Stimulated activated CD4-positive, alpha-beta T cell treated with anti-CD3 and anti-CD28 coated beads, Interleukin-2, amount 100 ng/mL, for 24 hours (primary cell): ENCODE measurements at regions not wholly inside any gene's neighbourhood (a gene's known extent, or its start where the extent isn't known, plus 50 kb on each side); places are given as distances from the start of the nearest gene placed in this dataset.

Source experiments
- DNase-seq, 2 donors: peaks; one replicate each; pipeline ENCODE4 v3.0.0-alpha.2; 2020

DNA sequence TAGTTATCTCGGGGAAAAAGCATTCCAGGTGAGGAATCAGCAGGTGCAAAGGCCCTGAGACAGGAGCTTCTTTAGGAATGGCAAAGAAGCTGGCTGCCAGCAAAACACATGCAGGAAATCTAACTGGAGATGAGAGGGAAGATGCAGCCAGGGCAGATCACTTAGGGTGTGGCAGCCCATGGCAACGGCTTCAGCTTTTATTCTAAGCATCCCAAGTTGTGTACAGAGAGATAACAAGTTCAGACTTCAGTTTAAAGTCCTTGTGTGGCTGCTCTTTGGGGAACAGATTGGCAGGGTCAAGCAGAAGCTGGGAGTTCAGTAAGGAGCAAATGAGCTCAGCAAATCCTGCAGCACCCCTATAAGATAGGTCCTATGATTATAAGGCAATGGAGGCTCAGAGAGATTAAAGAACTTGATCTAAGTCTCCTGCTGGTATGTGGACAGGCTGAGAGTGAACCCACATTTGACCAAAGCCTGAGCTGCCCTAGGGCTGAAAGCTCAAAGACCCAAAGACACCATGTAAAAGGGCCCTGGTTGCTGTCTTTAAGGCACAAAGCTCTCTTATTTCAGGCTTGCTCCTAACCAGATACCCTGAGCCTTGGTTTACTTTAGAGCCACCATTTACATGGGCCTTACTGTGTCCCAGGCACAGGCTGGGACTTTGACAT lies 466.8 kb downstream of the SOX6 start:
- no peak for DNase-seq

DNA sequence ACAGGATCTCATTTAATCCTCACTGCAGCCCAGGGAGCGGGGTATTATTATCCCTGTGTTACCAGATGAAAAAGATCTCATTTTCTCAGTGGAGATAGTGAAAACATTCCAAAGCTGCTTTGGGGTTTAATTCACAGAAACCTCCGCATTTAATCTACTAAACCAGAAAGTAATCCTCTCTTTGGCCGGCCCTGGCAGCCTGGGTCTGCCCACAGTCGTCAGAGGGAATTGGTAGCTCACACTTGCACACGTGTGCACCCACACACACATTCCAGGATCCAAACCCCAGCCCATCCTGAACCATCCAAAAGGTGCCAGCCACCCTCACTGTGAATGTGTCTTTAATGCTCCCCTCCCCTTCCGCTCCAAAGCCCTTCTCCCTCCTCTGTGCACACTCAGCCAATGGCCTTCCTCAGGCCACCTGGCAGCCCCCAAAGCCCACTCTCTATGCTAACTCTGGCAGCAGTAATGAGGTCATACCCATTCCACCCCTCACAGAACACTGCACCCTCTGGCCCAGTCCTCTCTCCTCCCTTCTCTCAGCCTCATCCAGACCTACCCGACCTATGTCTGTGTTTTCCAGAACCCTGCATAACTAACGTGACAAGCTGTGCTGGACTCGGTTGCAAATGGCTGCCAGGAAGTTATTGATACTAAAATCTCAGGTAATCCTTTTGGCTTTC lies 466.2 kb downstream of the SOX6 start:
- no peak for DNase-seq

DNA sequence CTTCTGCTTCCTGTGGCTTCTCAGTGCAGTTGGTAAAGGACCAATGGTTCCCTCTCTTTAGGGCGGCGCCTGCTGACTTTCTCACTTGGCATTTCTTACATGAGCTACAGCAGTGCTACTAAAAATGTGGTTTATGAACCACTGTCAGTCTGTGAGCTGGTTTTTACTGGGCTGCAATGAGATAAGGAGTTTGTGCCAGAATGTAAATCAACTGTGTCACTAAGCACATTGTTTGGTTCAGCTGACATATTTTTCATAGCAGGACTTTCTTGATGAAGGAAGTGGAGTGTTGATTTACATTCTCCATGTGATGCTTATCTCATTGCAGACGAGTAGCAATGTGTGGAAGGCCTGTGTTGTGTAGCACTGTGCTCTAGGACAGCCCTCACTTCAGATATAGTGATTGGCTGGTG lies 463.3 kb downstream of the SOX6 start:
- DNase-seq, result no peak

DNA sequence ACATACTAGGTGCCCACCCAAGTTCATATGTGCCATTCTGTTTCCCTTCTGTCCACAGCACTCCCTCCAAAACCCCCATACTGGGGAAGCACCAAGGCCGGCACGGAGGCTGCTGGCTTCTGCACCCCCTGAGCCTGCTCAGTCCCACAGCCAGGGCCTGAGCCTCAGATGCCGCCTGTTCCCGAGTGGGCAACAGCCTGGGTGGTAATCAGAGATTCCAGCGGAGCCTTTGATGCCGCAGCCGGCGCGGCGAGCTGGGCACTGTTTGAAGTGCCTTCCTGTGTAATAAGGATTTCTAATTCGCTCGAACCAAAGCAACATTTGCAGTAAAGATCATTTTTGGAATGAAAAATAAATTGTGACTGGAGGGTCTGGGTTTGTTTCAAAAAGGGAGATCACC lies 460.3 kb downstream of the SOX6 start:
- no peak for DNase-seq

DNA sequence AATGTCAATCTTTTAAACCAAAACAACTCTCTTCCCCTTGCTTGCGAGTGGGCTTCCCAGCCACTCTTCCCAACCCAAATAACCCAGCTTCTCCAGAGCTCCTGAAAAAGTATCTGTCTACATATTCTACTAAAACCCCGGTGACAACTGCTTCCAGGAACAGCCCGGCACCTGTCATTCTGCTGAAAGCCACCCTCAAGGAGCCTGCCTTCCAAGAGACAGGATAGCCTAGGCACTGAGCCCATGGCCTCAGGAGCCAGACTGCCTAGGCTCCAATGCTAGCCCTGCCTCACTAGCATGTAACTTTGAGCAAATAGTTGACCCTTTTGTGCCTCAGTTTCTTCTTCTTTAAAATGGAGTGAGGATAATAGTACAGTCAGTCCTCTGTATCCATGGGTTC lies 459.8 kb downstream of the SOX6 start:
- DNase-seq, result no peak

DNA sequence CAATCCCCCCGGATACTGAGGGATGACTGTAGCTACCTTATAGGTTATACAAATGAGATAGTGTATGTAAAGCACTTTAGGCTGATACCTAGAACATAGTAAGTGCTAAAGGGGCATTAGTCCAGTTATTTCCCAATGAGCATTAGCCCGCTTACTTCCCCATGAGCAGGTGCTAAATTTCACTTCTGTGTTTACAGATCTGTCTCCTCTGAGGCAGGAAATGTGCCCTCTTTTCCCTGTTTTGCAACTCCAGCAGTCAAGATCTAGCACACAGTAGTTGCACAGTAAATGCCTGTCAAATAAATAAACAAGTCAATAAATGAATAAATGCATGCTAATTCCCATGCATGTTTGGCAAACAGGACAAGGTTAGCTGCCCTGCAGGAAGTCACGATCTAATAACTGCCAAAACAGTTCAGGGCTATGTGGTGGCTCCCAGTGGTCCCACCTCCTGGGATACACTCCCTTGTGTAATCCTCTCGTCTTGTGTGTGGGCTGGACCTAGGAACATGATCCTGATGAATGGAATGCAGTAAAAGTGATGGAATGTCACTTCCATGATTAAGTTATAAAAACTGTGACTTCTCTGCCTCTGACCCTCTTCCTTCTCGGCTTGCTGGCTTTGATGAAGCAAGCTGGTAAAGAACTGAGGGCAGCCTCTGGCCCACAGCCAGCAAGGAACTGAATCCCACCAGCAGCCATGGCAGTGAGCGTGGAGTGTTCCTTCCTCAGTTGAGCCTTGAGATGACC lies 459.0 kb downstream of the SOX6 start:
- no peak for DNase-seq

DNA sequence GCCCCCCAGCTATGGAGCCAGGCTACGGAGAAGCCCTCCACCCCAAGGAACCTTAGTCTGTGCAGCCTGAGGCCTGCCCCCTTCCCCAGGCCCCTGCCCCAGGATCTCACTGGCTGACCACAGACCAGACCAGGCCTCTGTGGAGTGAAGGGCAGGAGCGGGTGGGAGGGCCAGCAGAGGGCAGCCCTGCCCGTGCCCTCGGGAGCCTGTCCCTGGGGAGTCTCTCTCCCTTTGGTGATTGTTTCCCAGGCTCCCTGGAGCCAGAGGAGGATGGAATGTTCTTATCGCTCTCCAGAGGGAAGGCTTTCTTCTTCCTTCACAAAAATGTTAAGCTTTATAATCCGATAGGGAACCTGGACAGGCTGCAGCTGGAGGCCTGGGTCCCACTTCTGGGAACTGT lies 455.3 kb downstream of the SOX6 start:
- DNase-seq, result no peak

DNA sequence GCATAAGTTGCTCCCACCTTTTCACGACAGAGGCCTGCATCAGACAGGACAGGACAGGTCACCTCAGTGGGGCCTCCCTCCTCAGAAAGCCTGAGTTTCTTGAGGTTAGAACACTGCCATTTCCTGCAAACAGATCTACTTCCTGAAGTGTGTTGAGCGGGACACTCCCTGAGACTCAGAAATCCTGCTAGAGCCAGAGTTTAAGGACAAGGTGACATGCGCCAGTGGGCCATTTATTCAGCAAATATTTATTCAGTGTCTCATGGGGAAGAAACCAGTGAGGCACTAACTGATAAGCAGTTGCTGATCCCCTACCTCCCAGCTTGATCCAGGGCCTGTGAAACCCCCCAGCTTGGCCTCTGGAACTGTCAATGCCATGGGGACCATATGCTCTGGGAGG lies 454.6 kb downstream of the SOX6 start:
- no peak for DNase-seq

DNA sequence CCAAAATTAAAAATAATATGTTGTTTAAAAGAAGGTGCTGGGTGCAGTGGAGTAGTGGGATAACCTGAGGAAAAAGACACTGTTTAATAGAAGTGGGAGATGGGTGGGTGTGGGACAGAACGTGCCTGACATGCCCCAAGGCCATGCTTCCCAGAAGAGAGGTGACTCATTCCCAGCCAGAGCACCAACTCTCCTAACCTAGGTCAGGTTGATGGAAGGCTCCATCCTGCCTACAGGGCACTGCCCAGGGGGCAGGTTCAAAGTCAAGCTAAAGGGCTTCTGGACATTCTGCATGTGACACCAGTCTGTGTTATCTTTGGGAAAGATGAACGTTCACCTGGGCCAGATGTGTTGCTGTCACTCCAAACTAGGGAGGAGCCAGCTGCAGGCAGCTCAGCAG lies 453.1 kb downstream of the SOX6 start:
- DNase-seq, result no peak

DNA sequence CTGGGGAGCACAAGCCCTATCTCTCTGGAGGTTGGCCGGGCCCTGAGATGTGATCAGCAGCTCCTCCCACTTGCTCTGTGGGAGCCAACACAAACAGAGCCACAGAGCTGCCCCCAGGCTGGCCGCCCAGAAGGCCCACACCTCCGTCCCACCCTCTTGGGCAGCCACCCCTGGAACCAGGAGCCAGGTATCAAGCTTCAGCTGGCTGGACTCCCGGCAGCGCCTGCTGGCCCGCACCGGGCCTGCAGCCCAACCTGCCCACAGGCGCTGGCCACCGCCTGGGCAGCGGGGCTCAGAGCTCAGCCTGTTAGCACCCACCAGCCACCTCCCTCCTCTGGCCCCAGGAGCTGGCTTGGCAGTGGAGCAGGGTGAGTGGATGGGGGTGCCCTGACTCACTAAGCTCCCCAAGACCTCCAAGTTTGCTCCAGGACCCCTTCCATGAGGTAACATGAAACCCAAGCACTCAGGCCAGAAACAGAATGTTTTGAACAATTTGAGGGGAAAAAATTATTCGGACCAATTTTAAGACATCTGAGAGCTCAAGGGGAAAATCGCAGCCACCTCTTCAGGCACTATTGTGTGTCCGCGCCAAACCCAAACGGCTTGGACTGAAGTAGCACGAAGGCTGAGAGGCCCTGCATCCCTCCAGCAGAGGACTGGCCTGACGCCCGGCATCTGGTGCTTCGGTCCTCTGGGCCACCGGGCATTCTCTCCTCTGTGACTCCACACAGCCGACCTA lies 450.8 kb downstream of the SOX6 start:
- DNase-seq, result no peak

DNA sequence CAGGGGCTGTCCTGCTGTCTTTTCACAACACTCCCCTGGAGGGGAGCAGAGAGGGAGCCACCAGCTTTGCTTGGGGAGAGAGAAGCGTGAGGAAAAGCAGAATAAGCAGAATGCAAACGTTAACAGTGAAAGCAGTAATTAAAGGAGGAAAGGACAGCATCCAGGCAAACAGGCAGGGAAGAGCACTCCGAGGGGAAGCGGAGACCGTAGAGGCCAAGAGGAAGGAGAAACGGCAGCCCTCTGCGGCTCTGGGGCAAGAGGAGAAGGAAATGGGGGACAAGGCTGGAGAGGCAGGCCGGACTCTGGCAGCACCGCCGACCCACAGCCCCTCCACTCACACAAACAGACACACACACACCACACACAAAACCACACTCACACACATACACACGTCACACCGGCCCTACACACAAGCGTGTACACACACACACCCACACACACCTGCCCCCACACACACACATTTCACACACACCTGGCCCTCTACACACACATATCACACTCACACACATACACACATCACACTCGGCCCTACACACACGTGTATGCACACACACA lies 449.8 kb downstream of the SOX6 start:
- DNase-seq, result no peak

DNA sequence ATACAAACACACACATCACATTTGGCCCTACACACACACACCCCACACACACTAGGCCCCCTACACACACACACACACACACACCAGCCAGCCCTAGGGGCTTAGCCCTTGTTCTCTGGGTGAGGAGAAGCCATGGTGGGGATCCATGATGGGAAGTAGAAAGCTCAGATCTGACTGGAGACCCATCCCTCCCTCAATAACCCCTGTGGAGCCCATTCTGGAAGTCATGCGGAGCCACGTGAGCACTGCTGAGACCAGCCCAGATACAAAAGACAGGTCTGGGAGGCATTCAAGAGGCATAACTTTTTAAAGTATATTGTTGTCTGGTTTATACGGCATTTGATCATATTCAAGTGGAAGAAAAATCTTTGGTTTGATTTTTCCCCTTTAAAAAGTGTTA lies 448.5 kb downstream of the SOX6 start:
- DNase-seq, result no peak

DNA sequence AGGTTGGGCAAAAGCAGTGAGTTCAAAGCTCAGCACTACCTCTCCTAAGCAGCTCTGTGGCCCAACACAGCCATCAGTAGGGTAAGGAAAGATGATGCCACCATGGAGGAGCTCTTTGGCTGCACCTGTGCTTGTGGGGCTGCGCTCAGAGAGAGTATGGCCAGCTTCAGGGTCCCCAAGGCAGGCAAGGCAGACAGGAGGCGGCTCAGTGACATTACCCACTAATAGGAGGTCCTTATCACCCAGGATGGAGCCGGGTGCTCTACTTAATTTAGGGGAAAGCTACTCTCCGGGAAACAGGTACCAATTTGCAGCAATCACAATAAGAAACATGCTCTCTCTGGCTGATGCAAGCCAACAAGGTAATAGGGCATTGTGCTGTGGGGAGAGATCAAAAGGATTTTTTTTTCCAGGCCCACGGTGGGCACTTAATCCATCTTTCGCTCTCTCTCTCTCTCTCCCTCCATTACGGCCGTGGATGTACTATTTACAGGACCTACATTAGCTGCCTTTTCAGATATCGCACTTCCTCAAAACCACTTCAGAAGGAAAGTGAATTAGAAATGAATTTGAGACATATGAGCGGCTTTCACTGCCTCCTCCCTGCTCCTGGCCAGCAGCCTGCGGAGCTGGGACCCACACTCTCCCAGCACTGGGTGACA lies 446.3 kb downstream of the SOX6 start:
- DNase-seq, result no peak

DNA sequence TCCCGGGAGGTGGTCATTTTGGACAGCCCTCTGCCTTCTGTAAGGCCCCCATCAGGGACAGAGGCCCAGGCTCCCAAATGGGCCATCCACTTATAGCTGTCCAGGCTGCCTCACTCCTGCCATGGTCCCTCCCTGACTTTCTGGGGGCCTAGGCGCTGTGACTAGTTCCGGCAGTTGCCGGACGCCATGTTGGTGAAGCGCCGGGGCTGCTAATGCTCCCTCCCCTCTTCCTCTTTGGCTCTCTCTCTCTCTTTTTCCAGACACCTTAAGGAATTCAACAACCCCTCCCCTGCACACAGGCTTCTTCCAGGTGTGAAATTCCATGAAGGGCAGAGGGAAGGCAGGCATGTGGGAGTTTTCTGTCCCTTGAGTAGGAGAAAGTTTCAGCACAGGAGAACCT lies 445.6 kb downstream of the SOX6 start:
- DNase-seq, result no peak

DNA sequence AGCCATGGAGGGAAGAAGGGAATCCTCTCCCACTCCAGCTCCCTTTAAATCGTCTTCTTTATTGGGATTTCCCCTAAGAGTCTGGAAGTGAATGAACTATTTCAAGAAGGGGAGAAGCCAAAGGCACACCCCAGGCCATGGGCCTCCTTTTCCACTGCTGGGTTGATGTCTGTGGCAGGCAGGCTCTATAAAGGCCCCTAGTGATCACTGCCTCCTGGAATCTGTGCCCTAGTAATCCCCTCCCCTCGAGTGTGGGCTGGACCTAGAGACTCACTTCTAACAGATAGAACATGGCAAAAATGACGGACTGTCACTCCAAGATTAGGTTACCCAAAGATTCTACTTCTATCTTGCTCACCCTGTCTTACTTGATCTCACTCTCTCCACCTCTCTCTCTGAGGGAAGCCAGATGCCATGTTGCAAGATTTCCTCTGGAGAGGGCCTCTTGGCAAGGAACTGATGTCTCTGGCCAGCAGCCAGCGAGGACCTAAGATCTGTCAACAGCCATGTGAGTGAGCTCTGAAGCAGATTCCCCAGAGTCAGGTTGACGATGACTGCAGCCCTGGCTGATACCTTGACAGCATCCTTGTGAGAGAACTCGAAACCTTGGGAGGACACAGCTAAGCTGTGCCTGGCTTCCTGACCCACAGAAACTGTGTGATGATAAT lies 444.8 kb downstream of the SOX6 start:
- DNase-seq, result no peak

DNA sequence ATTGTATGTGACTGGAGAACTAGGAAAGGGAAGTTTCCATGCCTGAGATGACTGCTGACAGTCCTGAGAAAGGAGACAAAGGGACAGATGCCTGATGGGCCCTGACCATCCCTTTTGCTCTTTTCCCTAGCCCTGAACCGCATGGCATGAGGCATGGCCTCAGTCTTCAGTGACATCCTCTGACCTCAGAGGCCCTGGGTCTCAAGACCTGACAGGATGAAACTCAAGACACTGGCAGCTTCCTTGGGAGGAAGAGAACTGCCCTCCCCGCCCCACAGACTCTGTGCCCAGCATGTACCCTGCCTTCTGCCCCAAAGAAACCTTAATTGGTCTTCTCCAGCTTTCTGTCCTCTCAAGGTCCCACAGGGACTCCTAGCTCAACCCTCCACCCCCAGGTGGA lies 444.1 kb downstream of the SOX6 start:
- DNase-seq, result no peak

DNA sequence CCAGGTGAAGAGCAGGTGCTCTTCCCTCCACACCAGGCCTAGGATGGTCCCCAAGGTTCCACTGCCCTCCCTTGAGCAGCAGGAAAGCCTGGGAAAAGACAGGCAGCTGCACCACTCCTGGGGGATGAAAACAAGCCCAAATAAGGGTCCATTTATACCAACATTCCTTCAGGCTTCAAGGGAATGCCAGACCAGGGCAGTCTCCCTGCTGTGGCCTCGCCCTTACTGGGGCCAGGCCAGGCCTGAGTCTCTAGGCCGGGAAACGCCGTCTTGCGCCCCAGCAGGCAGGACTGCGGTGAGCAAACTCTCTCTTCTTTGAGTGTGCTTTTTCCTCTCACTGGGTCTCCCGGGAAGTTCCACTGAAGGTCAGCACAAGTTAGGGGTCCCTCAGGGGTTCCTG lies 443.5 kb downstream of the SOX6 start:
- DNase-seq, result no peak

DNA sequence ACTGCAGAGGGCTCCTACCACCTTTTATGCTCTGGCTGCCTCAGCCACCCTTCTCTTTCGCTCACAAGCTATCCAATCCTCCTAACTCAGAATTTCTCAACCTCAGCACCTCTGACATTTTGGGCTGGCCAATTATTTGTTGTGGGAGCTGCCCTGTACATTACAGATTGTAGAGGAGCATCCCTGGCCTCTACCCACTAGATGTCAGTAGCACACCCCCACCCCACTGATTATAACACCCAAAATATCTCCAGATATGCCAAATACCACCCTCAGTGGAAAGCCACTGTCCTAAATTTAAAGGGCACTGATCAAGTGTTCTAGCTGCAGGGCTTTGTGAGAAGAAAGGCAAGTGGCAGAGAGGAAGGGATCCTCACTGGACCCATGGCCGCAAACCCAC lies 443.1 kb downstream of the SOX6 start:
- DNase-seq, result no peak
